ENCODE measurements at regions not wholly inside any gene's neighbourhood (a gene's known extent, or its start where the extent isn't known, plus 50 kb on each side); places are given as distances from the start of the nearest gene placed in this dataset.
"Not testable (repeated sequence)": the region's sequence is repeated elsewhere in the genome, so short reads cannot be mapped to it uniquely, and the experiment has no call there.

DNA sequence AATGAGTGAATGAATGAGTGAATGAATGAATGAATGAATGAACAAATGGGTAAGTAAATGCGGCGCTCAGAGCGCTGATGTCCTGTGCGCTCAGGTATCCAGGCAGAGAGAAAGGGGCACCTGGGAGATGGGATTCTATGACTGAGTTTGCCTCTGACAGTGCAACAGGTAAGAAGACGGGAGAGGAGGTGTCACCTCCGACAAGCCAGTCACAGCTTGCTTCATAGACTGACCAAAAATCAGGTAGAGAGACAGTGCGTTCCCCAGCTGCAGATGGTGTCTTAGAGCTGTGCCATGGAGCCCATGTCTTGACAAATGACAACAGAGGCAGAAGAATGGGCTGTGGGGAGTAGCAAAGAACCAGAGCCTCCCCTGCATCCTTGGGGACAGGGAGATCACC, 327.3 kb downstream of the FGFR2 start:
- H3K4me3 ChIP-seq (ENCODE audit: low read depth, low read length), result no peak overlapping the region
- TF ChIP-seq, protein P1, sequence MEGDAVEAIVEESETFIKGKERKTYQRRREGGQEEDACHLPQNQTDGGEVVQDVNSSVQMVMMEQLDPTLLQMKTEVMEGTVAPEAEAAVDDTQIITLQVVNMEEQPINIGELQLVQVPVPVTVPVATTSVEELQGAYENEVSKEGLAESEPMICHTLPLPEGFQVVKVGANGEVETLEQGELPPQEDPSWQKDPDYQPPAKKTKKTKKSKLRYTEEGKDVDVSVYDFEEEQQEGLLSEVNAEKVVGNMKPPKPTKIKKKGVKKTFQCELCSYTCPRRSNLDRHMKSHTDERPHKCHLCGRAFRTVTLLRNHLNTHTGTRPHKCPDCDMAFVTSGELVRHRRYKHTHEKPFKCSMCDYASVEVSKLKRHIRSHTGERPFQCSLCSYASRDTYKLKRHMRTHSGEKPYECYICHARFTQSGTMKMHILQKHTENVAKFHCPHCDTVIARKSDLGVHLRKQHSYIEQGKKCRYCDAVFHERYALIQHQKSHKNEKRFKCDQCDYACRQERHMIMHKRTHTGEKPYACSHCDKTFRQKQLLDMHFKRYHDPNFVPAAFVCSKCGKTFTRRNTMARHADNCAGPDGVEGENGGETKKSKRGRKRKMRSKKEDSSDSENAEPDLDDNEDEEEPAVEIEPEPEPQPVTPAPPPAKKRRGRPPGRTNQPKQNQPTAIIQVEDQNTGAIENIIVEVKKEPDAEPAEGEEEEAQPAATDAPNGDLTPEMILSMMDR (IDR thresholded peaks at IDR 0.05; ENCODE audit: insufficient read depth, low read depth, low read length, missing control alignments), result no peak
- no peak for DNase-seq (ENCODE audit: low read depth)

DNA sequence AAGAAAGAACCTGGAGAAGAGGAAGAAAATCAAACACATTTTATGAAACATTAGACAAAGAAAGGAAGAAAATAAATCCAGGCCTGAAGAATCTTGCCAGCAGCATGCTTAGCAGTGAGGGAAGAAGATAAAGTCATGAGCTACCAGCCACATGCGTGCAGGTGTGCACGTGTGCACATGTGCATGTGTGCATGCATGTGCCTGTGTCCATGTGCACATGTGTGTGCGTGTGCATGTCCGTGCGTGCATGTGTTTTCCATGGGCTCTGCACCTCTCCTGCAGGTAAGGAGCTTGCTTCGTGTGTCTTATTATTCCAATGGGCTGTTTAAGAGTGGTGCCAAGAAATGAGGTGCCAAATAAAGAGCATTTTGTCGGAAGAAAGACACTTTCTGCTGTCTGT, 322.2 kb downstream of the FGFR2 start:
- no peak for DNase-seq (ENCODE audit: low read depth)
- TF ChIP-seq, protein P1 (IDR thresholded peaks at IDR 0.05; ENCODE audit: insufficient read depth, low read depth, low read length, missing control alignments), result no peak
- H3K4me3 ChIP-seq (ENCODE audit: low read depth, low read length), result no peak overlapping the region

DNA sequence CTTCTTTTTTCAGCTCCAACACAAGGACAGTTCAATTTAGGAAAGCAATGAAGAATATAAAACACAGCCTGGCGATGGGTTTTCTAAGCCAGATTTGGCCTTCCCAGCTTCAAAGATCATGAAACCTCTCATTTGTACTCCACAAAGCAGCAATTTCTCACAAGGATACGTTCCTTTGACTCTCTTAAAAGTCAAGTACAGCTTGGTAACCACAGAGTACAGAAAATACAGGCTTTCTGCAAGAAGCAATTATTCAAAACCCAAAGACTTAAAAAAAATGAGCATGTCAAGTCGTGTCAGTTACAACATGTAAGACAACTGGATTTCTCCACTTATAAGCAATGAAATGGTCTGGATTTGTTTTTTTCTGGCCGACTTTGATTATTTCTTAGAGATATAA, 321.4 kb downstream of the FGFR2 start:
- TF ChIP-seq, protein P1 (IDR thresholded peaks at IDR 0.05; ENCODE audit: insufficient read depth, low read depth, low read length, missing control alignments), result no peak

GRCh38 chr10:121278386-121278785, 319.9 kb downstream of the FGFR2 start:
- not testable (repeated sequence) for H3K4me3 ChIP-seq (ENCODE audit: low read depth, low read length); DNase-seq (ENCODE audit: low read depth)

More for the DNA sequence above, 321.4 kb downstream of the FGFR2 start:
- no peak for DNase-seq (ENCODE audit: low read depth)
- H3K4me3 ChIP-seq (ENCODE audit: low read depth, low read length), result no peak overlapping the region

DNA sequence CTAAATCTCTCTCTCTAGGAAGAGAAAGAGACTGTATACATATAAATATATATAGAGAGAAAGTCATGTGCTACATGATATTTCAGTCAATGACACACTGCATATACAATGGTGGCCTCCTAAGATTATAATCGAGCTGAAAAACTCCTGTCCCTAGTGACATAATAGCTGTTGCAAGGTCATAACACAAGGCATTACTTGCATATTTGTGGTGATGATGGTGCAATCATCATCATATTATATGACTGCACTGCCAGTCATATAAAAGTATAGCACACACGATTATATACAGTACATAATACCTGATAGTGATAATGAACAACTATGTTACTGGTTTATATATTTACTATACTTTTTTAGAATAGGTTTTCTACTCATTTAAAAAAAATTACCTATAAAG, 316.7 kb downstream of the FGFR2 start:
- no peak overlapping the region for H3K4me3 ChIP-seq (ENCODE audit: low read depth, low read length)
- TF ChIP-seq, protein P1 (IDR thresholded peaks at IDR 0.05; ENCODE audit: insufficient read depth, low read depth, low read length, missing control alignments), result no peak
- DNase-seq (ENCODE audit: low read depth), result no peak

- TF ChIP-seq, protein P1 (IDR thresholded peaks at IDR 0.05; ENCODE audit: insufficient read depth, low read depth, low read length, missing control alignments), result no peak
- no peak overlapping the region for H3K4me3 ChIP-seq (ENCODE audit: low read depth, low read length)
- DNase-seq (ENCODE audit: low read depth), result no peak
These were observed 316.0 kb downstream of the FGFR2 start for GRCh38 chr10:121282264-121282663.

GRCh38 chr10:121282797-121283515, 315.3 kb downstream of the FGFR2 start:
- DNase-seq (ENCODE audit: low read depth), result no peak
- no peak overlapping the region for H3K4me3 ChIP-seq (ENCODE audit: low read depth, low read length)
- TF ChIP-seq, protein P1 (IDR thresholded peaks at IDR 0.05; ENCODE audit: insufficient read depth, low read depth, low read length, missing control alignments), result no peak

Data from GM12865 (cell line).